GM13976 (cell line): ENCODE measurements at regions not wholly inside any gene's neighbourhood (a gene's known extent, or its start where the extent isn't known, plus 50 kb on each side); places are given as distances from the start of the nearest gene placed in this dataset.

Experiments used
- DNase-seq: peaks from one replicate; pipeline ENCODE4 v3.0.0; 2012; ENCODE audit warnings: low spot score
- CTCF ChIP-seq: IDR thresholded peaks from 2 replicates; pipeline ENCODE4 v1.5.1; 2012; ENCODE audit warnings: borderline replicate concordance, mild to moderate bottlenecking; ENCODE audit not compliant: insufficient read depth; ENCODE audit errors: extremely low read depth, missing control alignments, control extremely low read depth
- in situ Hi-C: fragments of 300-500 bp; cut with MboI; formaldehyde crosslinking; loops from one replicate; pipeline ENCODE4 v1.12.0; 2022; ENCODE audit warnings: low sequenced_read_pairs, mixed read lengths, inconsistent platforms; ENCODE audit not compliant: unreplicated experiment

- no peak for TF ChIP-seq CTCF
- DNase-seq: no peak
- in situ Hi-C loops: no loop called here
These were observed 128.8 kb upstream of the ASIC2 start for GRCh38 chr17:33421933-33422332.

- no peak for DNase-seq
- TF ChIP-seq CTCF: no peak
- in situ Hi-C loops: no loop called here
These were observed 140.5 kb upstream of the ASIC2 start for GRCh38 chr17:33433581-33433980.

- no peak for DNase-seq
- in situ Hi-C loops: no loop called here
- TF ChIP-seq CTCF: no peak
These were observed 141.7 kb upstream of the ASIC2 start for GRCh38 chr17:33434841-33435240.

- in situ Hi-C loops: no loop called here
- no peak for DNase-seq
- TF ChIP-seq CTCF: no peak
These were observed 142.7 kb upstream of the ASIC2 start for GRCh38 chr17:33435721-33436301.

GRCh38 chr17:33436321-33436720, 143.2 kb upstream of the ASIC2 start:
- no peak for DNase-seq
- in situ Hi-C loops: no loop called here

GRCh38 chr17:33438139-33438538, 145.0 kb upstream of the ASIC2 start:
- DNase-seq: no peak
- in situ Hi-C loops: no loop called here
- TF ChIP-seq CTCF: no peak

More at GRCh38 chr17:33436321-33436720, 143.2 kb upstream of the ASIC2 start:
- no peak for TF ChIP-seq CTCF
